KOPT-K1 (cell line): ENCODE measurements at regions not wholly inside any gene's neighbourhood (a gene's known extent, or its start where the extent isn't known, plus 50 kb on each side); places are given as distances from the start of the nearest gene placed in this dataset.

Experiments
- H3K27ac ChIP-seq: fragments of 200-600 bp; sonication (generic); 2 replicates; pipeline ENCODE4 v1.5.1; 2016; ENCODE audit warnings: antibody characterized with exemption, mild to moderate bottlenecking, low read depth, low read length; ENCODE audit not compliant: poor library complexity, severe bottlenecking
- H3K36me3 ChIP-seq: fragments of 200-600 bp; sonication (generic); 2 replicates; pipeline ENCODE4 v1.5.1; 2017; ENCODE audit warnings: antibody characterized with exemption, mild to moderate bottlenecking, low read length, moderate library complexity; ENCODE audit not compliant: insufficient read depth
- H3K9me3 ChIP-seq: fragments of 200-600 bp; sonication (generic); 2 replicates; pipeline ENCODE4 v1.5.1; 2017; ENCODE audit warnings: antibody characterized with exemption, low read length, mild to moderate bottlenecking; ENCODE audit not compliant: insufficient read depth, poor library complexity, severe bottlenecking

- Histone ChIP-seq H3K9me3 (no peaks in the 10 kb centered on the region), H3K27ac (no peak overlapping the region), H3K36me3 (no peaks in the 10 kb centered on the region)
Observed at GRCh38 chr18:65403534-65403933, 347.3 kb upstream of the CDH7 start.

- H3K36me3 ChIP-seq = no peaks in the 10 kb centered on the region
- no peak overlapping the region for H3K27ac ChIP-seq
- no peaks in the 10 kb centered on the region for H3K9me3 ChIP-seq
Observed at GRCh38 chr18:65399091-65399490, 351.7 kb upstream of the CDH7 start.

GRCh38 chr18:65398347-65399075, 352.3 kb upstream of the CDH7 start:
- Histone ChIP-seq H3K27ac (no peak overlapping the region), H3K36me3 (no peaks in the 10 kb centered on the region), H3K9me3 (no peaks in the 10 kb centered on the region)

GRCh38 chr18:65380986-65381385, 369.8 kb upstream of the CDH7 start:
- Histone ChIP-seq H3K27ac (no peak overlapping the region), H3K36me3 (no peaks in the 10 kb centered on the region), H3K9me3 (no peaks in the 10 kb centered on the region)

GRCh38 chr18:65380571-65380970, 370.2 kb upstream of the CDH7 start:
- no peaks in the 10 kb centered on the region for H3K9me3 ChIP-seq

GRCh38 chr18:65372904-65373303, 377.9 kb upstream of the CDH7 start:
- Histone ChIP-seq H3K36me3 (no peaks in the 10 kb centered on the region), H3K27ac (no peak overlapping the region), H3K9me3 (no peaks in the 10 kb centered on the region)

More at GRCh38 chr18:65380571-65380970, 370.2 kb upstream of the CDH7 start:
- H3K27ac ChIP-seq = no peak overlapping the region
- H3K36me3 ChIP-seq = no peaks in the 10 kb centered on the region

- H3K36me3 ChIP-seq = no peaks in the 10 kb centered on the region
- H3K27ac ChIP-seq = no peak overlapping the region
- H3K9me3 ChIP-seq = no peaks in the 10 kb centered on the region
Observed at GRCh38 chr18:65365245-65365980, 385.4 kb upstream of the CDH7 start.

- Histone ChIP-seq H3K27ac (no peak overlapping the region), H3K36me3 (no peaks in the 10 kb centered on the region), H3K9me3 (no peaks in the 10 kb centered on the region)
Observed at GRCh38 chr18:65363911-65364632, 386.7 kb upstream of the CDH7 start.

- Histone ChIP-seq H3K36me3 (no peaks in the 10 kb centered on the region), H3K27ac (no peak overlapping the region), H3K9me3 (no peaks in the 10 kb centered on the region)
Observed at GRCh38 chr18:65363011-65363410, 387.8 kb upstream of the CDH7 start.

GRCh38 chr18:65359479-65359878, 391.3 kb upstream of the CDH7 start:
- H3K36me3 ChIP-seq = no peaks in the 10 kb centered on the region
- H3K9me3 ChIP-seq = no peaks in the 10 kb centered on the region
- H3K27ac ChIP-seq = no peak overlapping the region

- no peaks in the 10 kb centered on the region for H3K9me3 ChIP-seq
- H3K27ac ChIP-seq = no peak overlapping the region
- no peaks in the 10 kb centered on the region for H3K36me3 ChIP-seq
Observed at GRCh38 chr18:65358306-65358705, 392.5 kb upstream of the CDH7 start.

GRCh38 chr18:65352186-65352585, 398.6 kb upstream of the CDH7 start:
- Histone ChIP-seq H3K27ac (no peak overlapping the region), H3K36me3 (no peaks in the 10 kb centered on the region), H3K9me3 (no peaks in the 10 kb centered on the region)

GRCh38 chr18:65349635-65350034, 401.2 kb upstream of the CDH7 start:
- Histone ChIP-seq H3K36me3 (no peaks in the 10 kb centered on the region), H3K27ac (no peak overlapping the region), H3K9me3 (no peaks in the 10 kb centered on the region)

- no peaks in the 10 kb centered on the region for H3K36me3 ChIP-seq
- no peak overlapping the region for H3K27ac ChIP-seq
Observed at GRCh38 chr18:65347446-65347845, 403.4 kb upstream of the CDH7 start.

GRCh38 chr18:65346086-65346485, 404.7 kb upstream of the CDH7 start:
- H3K9me3 ChIP-seq = no peaks in the 10 kb centered on the region
- H3K27ac ChIP-seq = no peak overlapping the region
- no peaks in the 10 kb centered on the region for H3K36me3 ChIP-seq

More at GRCh38 chr18:65347446-65347845, 403.4 kb upstream of the CDH7 start:
- no peaks in the 10 kb centered on the region for H3K9me3 ChIP-seq
